Esophagus mucosa (tissue), 1 donor: ENCODE measurements at regions not wholly inside any gene's neighbourhood (a gene's known extent, or its start where the extent isn't known, plus 50 kb on each side); places are given as distances from the start of the nearest gene placed in this dataset.
A peak's percentile ranks its signal among the peaks of the same experiment; 100 is the strongest.

Experiments used
- ATAC-seq: fragments of 200-7000 bp; cut with Tn5 transposase; one replicate; pipeline ENCODE4 v1.9.1; 2020
- donor health status: DM: yes; HTN: yes; CAD: no.

DNA sequence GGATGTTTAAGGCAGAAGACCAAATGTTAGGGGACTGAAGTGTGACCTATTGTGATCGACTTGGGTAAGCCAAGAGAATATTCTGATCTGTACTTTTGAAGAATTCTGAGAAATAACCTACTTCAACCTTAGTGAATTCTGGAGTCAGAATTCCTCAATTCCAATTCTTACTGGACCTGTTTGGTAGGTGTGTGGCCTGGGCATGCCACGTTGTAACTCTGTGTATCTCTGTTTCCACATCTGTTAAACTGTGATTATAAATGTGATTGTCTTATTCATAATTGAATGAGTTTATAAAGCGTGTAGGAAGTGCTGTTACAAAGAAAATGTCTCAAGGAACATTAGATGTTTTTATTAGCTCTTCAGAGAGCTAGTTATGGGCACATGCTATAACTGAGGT lies 64.5 kb downstream of the TUSC1 start:
- ATAC-seq = peak; percentile 72

DNA sequence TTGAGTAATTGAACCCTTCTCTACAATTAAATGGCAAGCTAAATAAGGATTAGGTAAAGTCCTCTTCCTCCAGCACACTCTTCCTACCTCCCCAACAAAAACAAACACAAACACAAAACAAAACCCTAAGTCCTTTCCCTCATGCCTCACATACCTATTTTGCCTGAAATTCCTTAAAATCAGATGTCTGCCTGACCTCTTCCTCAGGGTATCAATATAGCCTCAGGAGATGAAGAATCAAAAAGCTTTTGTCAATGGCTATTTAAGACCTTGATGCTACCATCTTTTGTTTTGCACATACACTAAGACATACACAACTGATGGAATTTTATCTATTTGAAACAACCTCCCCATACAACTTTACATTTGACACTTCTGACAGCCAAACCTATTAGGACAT lies 75.1 kb downstream of the TUSC1 start:
- ATAC-seq = no peak

DNA sequence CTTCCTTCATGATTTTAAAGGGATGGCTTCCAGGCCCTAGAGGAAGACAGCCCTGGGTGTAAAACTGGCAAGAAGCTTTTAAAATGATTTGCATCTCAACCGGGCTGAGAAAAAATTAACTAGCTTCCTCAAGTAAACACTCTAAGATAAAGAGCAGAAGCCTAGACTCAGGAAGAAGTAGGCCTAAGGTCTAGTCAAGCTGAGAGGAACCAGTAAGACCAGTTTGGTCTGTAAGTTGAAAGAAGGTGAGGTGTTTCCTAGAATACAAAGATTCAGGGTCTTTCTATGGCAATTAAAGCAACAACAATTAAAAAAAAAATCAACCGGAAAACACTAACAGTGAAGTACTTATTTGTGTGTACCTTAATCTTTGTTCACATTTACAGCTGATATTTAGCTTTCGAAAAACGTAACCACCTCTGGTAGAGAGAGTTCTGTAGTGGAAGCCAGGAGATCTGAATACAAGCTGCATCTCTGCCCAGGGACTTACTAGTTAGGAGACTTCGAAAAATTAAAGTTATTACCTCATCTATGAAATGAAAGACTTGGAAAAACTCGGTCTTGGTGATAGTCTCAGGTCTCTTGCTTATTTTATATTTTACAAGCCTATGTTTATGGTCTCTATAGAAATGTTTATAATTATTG lies 75.7 kb downstream of the TUSC1 start:
- ATAC-seq = peak; percentile 87

DNA sequence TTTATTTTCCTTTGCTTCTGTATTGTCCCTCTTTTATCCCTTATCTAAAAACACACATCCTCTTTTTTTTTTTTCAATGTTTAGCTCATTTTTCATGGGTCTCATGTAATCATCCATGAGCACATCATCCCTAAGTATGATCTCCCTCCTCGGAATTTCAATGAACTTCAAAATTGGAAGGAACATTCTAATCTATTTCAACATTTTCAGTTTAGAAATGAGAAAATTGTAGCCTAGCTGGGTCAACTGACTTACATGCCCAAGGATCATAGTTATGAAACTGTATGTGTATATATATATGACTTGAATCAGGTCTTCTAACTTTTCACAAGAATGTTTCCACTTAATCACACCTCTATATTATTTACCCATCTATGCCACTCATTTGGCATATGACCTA lies 77.7 kb downstream of the TUSC1 start:
- ATAC-seq = no peak

DNA sequence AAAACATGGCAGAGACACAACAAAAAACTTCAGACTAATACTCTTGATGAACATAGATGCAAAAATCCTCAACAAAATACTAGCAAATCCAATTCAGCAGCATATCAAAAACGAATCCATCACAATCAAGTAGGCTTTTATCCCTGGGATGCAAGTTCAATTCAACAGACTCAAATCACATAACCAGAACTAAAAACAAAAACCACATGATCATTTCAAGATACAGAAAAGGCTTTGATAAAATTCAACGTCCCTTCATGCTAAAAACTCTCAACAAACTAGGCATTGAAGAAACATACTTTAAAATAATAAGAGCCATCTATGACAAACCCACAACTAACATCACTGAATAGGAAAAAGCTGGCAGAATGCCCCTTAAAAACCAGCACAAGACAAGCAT lies 93.6 kb downstream of the TUSC1 start:
- ATAC-seq = no peak

DNA sequence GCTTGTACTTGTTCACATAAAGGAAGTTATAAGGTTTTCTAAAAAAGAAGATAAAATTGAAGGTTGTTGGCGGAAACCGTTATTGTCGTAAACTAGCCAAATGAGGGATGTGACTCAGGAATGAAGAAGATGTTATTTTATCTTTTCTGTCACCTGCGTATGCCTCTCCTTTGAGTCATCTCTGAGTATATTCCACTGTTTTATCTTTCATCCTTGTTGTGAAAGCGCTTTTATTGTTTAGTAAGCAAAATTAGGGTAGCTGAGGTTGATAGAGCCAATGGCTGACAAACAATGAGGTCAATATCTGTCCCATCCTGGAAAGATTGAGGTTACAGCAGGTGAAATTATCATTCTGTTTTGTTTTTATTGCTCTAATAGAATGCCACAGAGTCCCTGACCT lies 105.0 kb downstream of the TUSC1 start:
- no peak for ATAC-seq

DNA sequence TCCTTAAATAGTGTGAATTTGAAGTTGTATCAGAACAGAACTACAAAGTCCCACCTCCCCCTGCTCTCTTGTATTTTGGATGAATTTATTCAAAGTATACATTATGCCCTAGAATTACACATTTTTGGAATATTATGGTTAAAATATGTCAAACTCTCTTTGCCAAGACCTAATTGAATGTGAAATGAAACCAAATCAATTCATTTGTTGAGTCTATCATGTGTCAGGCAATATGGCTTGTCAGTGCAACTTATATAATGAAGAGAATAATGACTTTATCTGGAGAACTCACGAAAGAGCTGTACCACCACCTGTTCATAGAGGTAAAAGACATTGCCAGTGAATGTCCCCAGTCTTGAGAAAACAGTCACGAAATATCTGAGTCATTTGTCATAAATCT lies 106.8 kb downstream of the TUSC1 start:
- ATAC-seq = no peak

DNA sequence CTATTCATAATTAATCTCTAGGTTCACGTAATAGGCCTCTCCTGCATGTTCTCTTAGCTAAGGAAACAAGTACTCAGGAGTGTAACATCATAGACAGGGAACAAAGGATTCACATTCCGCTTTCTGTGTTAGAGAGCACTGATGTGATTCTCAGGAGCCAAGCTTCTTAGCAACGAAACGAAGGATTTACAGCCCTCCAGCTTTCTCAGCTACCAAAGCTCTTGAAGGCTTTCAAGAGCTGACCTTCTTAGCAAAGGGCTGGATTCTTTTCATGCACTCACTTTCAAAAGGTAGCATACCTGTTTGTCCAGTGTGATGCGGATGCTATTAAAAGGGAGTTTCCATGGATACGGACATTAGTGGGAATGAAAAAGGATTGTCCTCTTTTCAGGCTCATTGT lies 107.4 kb downstream of the TUSC1 start:
- ATAC-seq = no peak

DNA sequence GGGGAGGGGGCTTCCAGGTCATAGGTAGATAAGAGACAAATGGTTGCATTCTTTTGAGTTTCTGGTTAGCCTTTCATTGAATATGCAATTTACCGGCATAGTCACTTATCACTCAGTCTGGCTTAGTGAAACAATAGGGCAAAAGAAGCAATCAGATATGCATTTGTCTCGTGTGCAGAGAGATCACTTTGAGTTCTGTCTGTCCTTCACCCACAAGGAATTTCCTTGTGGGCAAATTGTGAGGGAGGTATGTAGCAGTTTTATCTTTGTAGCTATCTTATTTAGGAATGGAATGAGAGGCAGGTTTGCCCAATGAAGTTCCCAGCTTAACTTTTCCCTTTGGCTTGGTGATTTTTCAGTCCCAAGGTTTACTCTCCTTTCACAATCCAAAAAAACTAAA lies 116.1 kb downstream of the TUSC1 start:
- ATAC-seq = no peak

DNA sequence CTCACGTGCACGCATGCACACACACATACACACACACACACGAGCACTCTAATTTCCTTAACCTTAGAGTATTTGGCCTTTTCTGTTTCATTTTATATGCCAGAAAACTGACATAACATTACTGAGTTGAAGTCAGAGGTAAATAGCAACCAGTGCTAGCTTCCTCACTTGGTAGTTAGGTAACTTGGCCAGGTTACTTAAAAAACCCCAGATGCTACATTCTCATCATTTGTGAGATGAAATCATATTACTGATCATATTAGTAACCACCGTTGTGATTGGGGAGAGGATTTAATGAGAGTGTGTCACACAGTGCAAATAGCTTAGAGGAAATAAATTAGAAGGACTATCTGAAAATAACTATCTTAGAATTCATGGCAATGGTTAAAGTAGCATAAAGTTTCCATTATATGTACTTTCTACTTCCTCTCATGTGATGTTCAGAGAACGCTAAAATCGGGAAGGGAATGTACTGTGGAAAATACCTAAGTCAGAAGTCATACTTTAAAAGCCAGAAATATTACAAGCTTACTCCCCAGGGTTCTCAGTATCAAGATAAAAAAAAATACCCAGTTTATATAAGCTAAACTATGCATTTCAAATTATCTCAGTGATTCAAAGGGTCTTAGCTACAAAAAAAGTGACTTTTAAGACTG lies 120.5 kb downstream of the TUSC1 start:
- ATAC-seq = no peak

DNA sequence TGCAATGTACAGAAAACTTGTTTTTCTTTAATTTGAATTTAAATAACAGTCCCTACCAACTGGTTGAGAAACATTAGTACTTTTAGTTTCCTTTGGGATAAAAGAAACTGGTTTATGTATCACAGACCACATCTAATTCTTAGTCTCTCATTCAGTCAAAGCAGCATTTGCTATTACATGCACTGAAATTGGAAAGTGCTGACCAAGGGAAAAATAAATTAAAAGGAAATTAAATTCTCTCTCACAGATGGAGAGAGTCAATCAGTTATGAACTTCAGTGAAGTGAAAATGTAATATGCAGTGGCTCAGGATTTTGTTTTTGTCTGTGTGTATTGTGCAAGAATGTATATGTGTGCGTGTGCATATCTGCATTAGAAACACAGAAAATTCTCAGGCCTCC lies 121.7 kb downstream of the TUSC1 start:
- no peak for ATAC-seq

DNA sequence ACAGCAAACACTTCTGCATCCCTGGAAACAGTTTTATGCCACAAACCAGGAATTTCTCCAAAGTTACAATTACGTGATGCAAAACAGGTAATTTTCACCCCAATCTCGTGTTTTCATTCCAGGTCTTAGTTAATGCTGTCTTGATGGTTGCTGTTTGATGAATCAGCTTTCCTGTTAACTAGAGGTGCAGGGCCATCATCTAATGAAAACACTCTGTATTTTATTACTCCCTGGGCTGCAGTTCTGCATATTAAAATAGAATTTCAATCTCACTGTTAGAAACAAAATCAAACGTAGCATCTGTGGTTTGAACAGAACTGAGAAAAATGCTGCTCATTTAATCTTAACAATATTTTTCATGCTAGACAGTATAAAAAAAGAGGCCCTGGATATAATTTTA lies 129.4 kb downstream of the TUSC1 start:
- no peak for ATAC-seq

DNA sequence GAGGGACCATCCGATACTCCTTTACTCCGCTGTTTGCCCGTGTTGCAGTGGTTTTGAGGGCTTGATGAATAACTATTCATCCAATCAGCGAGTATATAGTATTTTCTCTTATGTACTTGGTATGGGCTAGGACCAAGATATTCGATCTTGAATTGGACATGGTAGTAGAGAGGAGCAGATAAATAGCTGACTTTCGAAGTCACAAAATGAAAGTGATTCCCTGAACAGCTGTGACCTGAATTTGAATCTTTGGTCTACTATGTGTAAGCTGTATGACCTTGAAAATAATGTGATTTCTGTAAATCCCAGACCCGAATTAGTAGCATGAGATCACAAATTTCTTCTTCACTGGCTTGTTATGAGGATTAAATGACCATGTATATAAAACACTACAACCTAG lies 134.4 kb downstream of the TUSC1 start:
- ATAC-seq = no peak

DNA sequence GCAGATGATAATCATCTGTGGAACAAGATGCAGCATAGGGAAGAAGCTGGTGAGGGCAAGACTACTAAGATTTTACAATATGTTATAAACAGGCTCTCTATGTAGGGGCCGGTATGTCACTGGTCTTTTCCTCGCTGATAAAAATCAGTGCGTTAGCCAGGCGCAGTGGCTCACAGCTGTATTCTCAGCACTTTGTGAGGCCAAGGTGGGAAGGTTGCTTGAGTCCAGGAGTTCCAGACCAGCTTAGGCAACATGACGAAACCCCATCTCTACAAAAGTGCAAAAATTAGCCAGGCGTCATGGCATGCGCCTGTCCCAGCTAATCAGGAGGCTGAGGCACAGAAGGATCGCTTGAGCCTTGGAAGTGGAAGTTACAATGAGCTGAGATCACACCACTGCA lies 135.9 kb downstream of the TUSC1 start:
- no peak for ATAC-seq

DNA sequence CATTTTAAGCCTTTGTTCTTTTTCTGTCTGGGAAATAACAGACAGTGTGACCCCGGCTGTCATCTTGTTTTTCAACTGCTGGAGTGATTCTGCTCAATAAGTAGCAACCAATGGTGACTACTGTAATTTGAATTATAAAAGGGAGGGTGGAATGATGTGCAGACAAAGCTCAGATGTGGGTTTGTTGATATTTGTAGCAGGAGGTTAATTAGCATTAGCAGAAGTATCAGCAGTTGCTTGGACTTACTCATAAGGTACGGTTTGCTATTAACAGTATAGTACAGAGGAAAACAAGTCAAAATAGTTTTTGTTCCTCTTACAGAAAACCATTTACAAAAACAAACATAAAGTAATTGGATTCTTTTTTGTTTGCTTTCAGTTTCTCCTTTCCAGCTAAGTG lies 140.4 kb downstream of the TUSC1 start:
- no peak for ATAC-seq

DNA sequence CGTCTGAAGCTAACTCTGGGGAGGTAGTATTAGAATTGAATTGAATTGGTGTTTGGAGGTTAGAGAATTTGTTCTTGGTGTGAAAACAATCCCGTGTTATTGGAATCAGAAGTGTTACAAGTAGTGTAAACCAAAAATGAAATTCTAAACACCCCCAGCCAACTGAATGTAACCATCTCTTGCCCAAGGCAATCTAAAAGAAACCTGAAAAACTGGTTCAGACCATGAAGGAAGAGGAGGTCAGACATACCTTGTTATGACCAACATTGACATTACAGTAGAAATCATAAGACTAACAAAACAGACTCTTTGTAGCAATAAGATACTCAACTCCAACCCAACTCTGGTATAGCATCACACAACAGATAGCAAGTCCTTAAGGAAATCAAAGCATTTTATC lies 159.0 kb downstream of the TUSC1 start:
- ATAC-seq = peak; percentile 36

DNA sequence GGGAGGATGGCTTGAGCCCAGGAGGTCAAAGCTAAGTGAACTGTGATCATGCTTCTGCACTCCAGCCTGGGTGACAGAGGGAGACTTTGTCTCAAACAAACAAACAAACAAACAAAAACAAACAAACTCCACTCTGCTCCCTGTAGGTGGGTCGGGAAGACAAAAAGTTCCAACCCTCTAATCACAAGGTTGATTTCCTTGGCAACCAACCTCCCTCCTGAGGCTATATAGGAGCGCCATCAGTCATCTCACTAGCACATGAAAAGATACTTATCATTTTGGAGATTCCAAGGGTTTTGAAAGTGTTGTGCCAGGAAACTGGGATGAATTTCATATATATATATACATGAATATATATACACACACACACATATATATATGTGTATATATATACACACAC lies 160.5 kb downstream of the TUSC1 start:
- ATAC-seq = no peak

DNA sequence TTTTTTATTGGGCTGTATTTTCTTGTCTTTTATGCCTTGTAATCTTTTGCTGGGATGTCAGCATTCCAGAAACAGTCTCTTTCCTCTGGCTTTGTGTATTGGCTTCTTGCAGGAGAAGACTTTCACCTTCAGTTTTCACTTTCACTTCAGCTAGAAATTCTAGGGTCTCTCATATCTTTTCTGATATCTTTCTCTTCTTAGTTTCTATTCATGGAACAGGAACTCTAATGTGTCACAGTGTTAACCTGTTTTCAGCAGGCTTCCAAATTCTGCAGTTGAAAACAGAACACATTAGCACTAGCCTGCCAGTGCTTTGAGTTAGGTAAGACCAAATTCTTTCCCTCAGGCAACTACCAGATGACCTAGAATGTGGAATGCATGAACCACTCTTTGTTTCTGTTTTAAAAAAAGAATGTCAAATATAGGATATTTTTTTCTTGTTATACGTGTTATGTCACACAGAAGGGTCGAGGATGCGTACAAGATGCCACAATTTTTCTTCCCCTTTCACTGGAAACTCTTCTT lies 164.7 kb downstream of the TUSC1 start:
- ATAC-seq = no peak

DNA sequence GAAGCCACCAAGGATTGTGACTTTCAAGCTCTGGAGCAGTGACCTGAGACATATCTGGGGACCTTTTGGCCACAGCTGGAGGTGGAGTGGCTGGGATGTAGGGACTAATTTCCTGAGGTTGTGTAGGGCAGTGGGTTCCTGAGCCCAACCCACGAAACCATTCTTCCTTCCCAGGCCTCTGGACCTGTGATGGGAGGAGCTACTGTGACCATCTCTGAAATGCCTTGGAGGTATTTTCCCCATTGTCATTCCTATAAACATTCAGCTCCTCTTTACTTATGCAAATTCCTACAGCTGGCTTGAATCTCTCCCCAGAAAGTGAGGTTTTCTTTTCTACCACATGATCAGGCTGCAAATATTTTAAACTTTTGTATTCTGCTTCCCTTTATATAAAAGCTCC lies 172.6 kb downstream of the TUSC1 start:
- ATAC-seq = no peak

DNA sequence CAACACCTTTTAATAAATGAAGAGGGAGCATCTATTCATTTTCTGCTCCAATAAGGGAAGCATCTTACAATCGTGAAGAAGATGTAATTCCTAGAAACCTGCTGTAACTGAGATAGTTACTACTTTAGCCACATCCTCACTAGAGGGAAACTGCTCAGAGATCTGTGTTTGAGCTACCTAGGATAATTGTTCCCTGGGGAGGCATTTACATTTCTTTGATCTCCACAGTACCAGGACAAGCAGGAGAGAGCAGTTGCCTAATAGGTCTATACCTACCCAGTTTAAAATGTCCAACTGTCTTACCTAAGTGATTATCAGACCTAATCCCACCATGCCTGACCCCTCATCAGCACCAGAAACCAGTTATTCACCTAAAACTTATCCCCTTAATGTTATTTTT lies 196.9 kb downstream of the TUSC1 start:
- no peak for ATAC-seq

DNA sequence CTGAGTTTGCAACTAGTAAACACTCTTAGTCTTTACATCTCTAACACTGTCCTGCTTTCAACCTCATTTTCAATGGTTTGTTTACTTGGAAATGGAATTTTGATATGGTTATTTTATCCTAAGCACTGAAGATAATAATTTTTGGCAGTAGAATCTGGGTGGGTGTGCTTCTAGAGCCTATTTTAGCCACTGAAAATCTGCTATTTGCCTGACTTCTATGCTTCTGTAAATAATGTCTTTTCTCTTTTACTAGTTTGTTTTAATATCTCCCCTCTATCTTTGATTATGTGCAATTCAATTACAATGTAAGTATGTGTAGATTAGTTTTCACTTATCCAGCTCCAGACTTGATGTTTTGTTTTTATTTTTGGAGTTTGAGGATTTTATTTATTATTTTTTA lies 197.5 kb downstream of the TUSC1 start:
- ATAC-seq = no peak

DNA sequence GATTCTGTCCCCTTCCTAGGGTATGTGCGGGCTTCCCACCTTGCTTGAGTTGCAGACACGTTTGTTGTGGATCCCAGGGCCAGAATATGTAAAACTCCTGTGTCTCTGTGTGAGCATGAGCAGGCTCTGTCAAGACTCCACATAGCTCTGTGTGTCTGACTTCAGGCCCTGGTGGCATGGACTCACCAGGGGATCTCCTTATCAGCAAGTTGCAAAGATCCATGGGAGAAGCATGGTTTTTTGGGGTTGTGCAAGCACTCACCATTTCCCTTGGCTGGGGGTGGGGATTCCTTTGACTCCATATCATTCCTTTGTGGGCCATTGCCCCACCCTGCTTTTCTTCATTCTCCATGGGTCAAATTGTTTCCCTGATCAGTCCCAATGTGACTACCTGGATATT lies 205.6 kb downstream of the TUSC1 start:
- ATAC-seq = no peak

DNA sequence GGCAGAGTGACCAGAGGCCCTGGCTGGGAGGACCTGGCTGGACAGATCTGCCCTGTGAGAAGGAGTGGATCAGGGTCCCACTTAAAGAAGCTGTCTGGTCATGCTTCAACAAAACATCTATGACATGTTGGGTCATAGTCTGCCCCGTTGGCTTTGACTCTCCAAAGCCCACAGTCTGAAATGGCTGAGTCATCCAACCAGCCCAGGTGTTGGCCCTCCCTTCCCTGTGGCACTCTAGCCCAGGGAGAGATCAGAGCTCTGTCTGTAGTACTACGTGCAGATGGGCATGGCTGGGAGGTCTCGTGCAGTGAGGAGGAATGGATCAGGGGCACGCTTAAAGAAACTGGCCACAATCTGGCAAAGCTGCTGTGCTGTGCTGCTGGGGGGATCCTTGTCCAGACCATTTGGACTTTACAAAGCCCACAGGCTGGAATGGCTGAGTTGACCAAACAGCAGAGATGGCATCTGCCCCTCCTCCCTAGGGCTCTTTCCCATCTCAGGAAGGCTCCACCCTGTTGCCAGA lies 206.1 kb downstream of the TUSC1 start:
- peak; percentile 60 for ATAC-seq

DNA sequence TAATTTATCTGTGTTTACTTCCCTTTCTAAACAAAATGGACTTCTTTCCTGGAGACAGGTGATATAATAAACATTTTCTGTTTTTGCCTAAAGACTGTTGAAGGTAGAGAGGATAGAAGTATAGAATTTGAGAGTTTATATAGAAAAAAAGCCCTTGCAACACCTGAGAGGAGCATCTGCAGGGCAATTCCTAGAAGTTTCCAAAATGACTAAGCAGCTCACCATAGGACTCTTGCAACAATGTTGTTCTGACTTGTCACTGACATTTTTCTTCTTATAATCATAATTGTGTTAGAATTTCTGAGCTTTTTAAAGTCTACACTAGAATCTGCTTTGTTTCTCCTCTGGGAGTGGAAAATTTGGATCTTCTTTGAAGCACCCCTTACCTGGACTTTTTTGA lies 216.8 kb downstream of the TUSC1 start:
- no peak for ATAC-seq

DNA sequence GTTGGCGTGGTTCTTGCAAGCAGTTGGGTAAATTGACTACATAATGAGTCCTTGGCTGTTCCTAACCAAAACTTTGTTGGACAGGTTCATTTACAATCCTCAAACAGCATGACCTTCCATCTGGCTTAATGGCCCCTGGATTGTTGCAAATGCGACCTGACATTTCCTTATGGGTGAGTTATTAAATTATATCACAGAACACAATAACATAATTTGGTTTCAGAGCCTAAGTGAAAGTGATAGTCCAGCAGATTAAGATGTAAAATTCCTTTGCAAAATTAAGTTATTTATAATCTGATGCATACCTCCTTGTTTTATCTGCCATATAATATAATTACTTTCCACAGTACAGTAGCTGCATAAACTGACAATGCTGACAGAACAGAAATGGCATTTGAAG lies 224.4 kb downstream of the TUSC1 start:
- no peak for ATAC-seq
